ENCODE measurements at regions not wholly inside any gene's neighbourhood (a gene's known extent, or its start where the extent isn't known, plus 50 kb on each side); places are given as distances from the start of the nearest gene placed in this dataset.

GRCh38 chr1:31127266-31127665 is 61.7 kb upstream of the PUM1 start:
- TF ChIP-seq ZNF8 (CRISPR knock-in tag; IDR thresholded peaks at IDR 0.05) (no peak), GLIS3 (CRISPR knock-in tag; IDR thresholded peaks at IDR 0.05) (no peak), ZFP3 (CRISPR knock-in tag; IDR thresholded peaks at IDR 0.05) (no peak), TOX (CRISPR knock-in tag; IDR thresholded peaks at IDR 0.05; ENCODE audit: borderline replicate concordance) (no peak), SNAI2 (CRISPR knock-in tag; IDR thresholded peaks at IDR 0.05) (no peak), PPARA (CRISPR knock-in tag; IDR thresholded peaks at IDR 0.05; ENCODE audit: borderline replicate concordance) (no peak), ARNTL (CRISPR knock-in tag; IDR thresholded peaks at IDR 0.05; ENCODE audit: borderline replicate concordance, low read depth) (no peak), OSR1 (CRISPR knock-in tag; IDR thresholded peaks at IDR 0.05) (no peak), RARB (CRISPR knock-in tag; IDR thresholded peaks at IDR 0.05) (no peak), ISL1 (CRISPR knock-in tag; IDR thresholded peaks at IDR 0.05) (no peak)
- TF ChIP-seq, protein P1, sequence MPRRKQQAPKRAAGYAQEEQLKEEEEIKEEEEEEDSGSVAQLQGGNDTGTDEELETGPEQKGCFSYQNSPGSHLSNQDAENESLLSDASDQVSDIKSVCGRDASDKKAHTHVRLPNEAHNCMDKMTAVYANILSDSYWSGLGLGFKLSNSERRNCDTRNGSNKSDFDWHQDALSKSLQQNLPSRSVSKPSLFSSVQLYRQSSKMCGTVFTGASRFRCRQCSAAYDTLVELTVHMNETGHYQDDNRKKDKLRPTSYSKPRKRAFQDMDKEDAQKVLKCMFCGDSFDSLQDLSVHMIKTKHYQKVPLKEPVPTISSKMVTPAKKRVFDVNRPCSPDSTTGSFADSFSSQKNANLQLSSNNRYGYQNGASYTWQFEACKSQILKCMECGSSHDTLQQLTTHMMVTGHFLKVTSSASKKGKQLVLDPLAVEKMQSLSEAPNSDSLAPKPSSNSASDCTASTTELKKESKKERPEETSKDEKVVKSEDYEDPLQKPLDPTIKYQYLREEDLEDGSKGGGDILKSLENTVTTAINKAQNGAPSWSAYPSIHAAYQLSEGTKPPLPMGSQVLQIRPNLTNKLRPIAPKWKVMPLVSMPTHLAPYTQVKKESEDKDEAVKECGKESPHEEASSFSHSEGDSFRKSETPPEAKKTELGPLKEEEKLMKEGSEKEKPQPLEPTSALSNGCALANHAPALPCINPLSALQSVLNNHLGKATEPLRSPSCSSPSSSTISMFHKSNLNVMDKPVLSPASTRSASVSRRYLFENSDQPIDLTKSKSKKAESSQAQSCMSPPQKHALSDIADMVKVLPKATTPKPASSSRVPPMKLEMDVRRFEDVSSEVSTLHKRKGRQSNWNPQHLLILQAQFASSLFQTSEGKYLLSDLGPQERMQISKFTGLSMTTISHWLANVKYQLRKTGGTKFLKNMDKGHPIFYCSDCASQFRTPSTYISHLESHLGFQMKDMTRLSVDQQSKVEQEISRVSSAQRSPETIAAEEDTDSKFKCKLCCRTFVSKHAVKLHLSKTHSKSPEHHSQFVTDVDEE (CRISPR knock-in tag; IDR thresholded peaks at IDR 0.05) = no peak
- TF ChIP-seq, protein P2, sequence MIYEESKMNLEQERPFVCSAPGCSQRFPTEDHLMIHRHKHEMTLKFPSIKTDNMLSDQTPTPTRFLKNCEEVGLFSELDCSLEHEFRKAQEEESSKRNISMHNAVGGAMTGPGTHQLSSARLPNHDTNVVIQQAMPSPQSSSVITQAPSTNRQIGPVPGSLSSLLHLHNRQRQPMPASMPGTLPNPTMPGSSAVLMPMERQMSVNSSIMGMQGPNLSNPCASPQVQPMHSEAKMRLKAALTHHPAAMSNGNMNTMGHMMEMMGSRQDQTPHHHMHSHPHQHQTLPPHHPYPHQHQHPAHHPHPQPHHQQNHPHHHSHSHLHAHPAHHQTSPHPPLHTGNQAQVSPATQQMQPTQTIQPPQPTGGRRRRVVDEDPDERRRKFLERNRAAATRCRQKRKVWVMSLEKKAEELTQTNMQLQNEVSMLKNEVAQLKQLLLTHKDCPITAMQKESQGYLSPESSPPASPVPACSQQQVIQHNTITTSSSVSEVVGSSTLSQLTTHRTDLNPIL (CRISPR knock-in tag; IDR thresholded peaks at IDR 0.05; ENCODE audit: low read depth) = no peak
- TF ChIP-seq, protein P3, sequence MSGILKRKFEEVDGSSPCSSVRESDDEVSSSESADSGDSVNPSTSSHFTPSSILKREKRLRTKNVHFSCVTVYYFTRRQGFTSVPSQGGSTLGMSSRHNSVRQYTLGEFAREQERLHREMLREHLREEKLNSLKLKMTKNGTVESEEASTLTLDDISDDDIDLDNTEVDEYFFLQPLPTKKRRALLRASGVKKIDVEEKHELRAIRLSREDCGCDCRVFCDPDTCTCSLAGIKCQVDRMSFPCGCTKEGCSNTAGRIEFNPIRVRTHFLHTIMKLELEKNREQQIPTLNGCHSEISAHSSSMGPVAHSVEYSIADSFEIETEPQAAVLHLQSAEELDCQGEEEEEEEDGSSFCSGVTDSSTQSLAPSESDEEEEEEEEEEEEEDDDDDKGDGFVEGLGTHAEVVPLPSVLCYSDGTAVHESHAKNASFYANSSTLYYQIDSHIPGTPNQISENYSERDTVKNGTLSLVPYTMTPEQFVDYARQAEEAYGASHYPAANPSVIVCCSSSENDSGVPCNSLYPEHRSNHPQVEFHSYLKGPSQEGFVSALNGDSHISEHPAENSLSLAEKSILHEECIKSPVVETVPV (CRISPR knock-in tag; IDR thresholded peaks at IDR 0.05) = no peak
- ATAC-seq = peak; percentile 93

GRCh38 chr1:31122741-31123140 is 57.2 kb upstream of the PUM1 start:
- ATAC-seq = no peak
- TF ChIP-seq TOX (CRISPR knock-in tag; IDR thresholded peaks at IDR 0.05; ENCODE audit: borderline replicate concordance) (no peak), ZFP30 (CRISPR knock-in tag; IDR thresholded peaks at IDR 0.05) (no peak), ZC3H10 (CRISPR knock-in tag; IDR thresholded peaks at IDR 0.05) (no peak), ZNF70 (CRISPR knock-in tag; IDR thresholded peaks at IDR 0.05) (no peak), TCF4 (CRISPR knock-in tag; IDR thresholded peaks at IDR 0.05; ENCODE audit: borderline replicate concordance) (no peak), ZFP3 (CRISPR knock-in tag; IDR thresholded peaks at IDR 0.05) (no peak), ISL1 (CRISPR knock-in tag; IDR thresholded peaks at IDR 0.05) (no peak), GLIS3 (CRISPR knock-in tag; IDR thresholded peaks at IDR 0.05) (no peak), PPARA (CRISPR knock-in tag; IDR thresholded peaks at IDR 0.05; ENCODE audit: borderline replicate concordance) (no peak), ESRRG (CRISPR knock-in tag; IDR thresholded peaks at IDR 0.05) (no peak), ARNTL (CRISPR knock-in tag; IDR thresholded peaks at IDR 0.05; ENCODE audit: borderline replicate concordance, low read depth) (no peak), ZNF565 (CRISPR knock-in tag; conservative IDR thresholded peaks at IDR 0.05; ENCODE audit: low read depth) (no peak), BACH2 (CRISPR knock-in tag; IDR thresholded peaks at IDR 0.05; ENCODE audit: borderline replicate concordance) (no peak), SNAI2 (CRISPR knock-in tag; IDR thresholded peaks at IDR 0.05) (no peak), OSR1 (CRISPR knock-in tag; IDR thresholded peaks at IDR 0.05) (no peak), POU6F1 (CRISPR knock-in tag; IDR thresholded peaks at IDR 0.05; ENCODE audit: borderline replicate concordance, low read depth) (no peak), ZNF8 (CRISPR knock-in tag; IDR thresholded peaks at IDR 0.05) (no peak)
- TF ChIP-seq, protein P2 (CRISPR knock-in tag; IDR thresholded peaks at IDR 0.05; ENCODE audit: low read depth) = no peak
- TF ChIP-seq, protein P3 (CRISPR knock-in tag; IDR thresholded peaks at IDR 0.05) = no peak
- TF ChIP-seq, protein P4, sequence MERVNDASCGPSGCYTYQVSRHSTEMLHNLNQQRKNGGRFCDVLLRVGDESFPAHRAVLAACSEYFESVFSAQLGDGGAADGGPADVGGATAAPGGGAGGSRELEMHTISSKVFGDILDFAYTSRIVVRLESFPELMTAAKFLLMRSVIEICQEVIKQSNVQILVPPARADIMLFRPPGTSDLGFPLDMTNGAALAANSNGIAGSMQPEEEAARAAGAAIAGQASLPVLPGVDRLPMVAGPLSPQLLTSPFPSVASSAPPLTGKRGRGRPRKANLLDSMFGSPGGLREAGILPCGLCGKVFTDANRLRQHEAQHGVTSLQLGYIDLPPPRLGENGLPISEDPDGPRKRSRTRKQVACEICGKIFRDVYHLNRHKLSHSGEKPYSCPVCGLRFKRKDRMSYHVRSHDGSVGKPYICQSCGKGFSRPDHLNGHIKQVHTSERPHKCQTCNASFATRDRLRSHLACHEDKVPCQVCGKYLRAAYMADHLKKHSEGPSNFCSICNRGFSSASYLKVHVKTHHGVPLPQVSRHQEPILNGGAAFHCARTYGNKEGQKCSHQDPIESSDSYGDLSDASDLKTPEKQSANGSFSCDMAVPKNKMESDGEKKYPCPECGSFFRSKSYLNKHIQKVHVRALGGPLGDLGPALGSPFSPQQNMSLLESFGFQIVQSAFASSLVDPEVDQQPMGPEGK (CRISPR knock-in tag; IDR thresholded peaks at IDR 0.05; ENCODE audit: borderline replicate concordance) = no peak

All from SK-N-SH treated with all-trans-retinoic acid at 6 μM for 48 hours (cell line).